ENCODE measurements at regions not wholly inside any gene's neighbourhood (a gene's known extent, or its start where the extent isn't known, plus 50 kb on each side); places are given as distances from the start of the nearest gene placed in this dataset.
A peak's percentile ranks its signal among the peaks of the same experiment; 100 is the strongest.

GRCh38 chr21:43364261-43364510, 62.7 kb downstream of the SIK1 start:
- TF ChIP-seq POLR2AphosphoS5 (IDR thresholded peaks at IDR 0.05) (no peak), POLR2A (IDR thresholded peaks at IDR 0.05) (no peak), CTCF (IDR thresholded peaks at IDR 0.05) (no peak), EP300 (IDR thresholded peaks at IDR 0.05) (no peak)
- Histone ChIP-seq H3K9me3 (no peaks in the 10 kb centered on the region), H3K4me3 (no peak overlapping the region), H3K36me3 (no peaks in the 10 kb centered on the region), H3K27me3 (peaks cover 15% of the 10 kb centered on the region), H3K27ac (no peak overlapping the region), H3K4me1 (peaks cover 0 to 17% (median 0%) of the 10 kb centered on the region in 3 donors)
- no CpG with 5 or more reads among the region's 7 CpGs for WGBS, 2 donors (ENCODE audit: low coverage in 1 of 2)
- ATAC-seq = no peak

- TF ChIP-seq POLR2AphosphoS5 (IDR thresholded peaks at IDR 0.05) (no peak), POLR2A (IDR thresholded peaks at IDR 0.05) (no peak), CTCF (IDR thresholded peaks at IDR 0.05) (no peak), EP300 (IDR thresholded peaks at IDR 0.05) (no peak)
- H3K4me3 ChIP-seq = no peak overlapping the region
- no peaks in the 10 kb centered on the region for H3K36me3 ChIP-seq
- no peaks in the 10 kb centered on the region for H3K9me3 ChIP-seq
- H3K4me1 ChIP-seq = peaks cover 0 to 17% (median 0%) of the 10 kb centered on the region in 3 donors
- 80 to 100% methylated on average over 1 to 2 of the region's 24 CpGs for WGBS, 2 donors (ENCODE audit: low coverage in 1 of 2)
- H3K27ac ChIP-seq = no peak overlapping the region
- H3K27me3 ChIP-seq = peaks cover 15% of the 10 kb centered on the region
- ATAC-seq = no peak
These were observed 63.2 kb downstream of the SIK1 start for GRCh38 chr21:43363506-43364260.

- Histone ChIP-seq H3K4me3 (no peak overlapping the region), H3K4me1 (peaks cover 0 to 17% (median 0%) of the 10 kb centered on the region in 3 donors), H3K36me3 (no peaks in the 10 kb centered on the region), H3K27ac (peak overlapping the region in 1 of 4 donors; percentile 78), H3K27me3 (peaks cover 15% of the 10 kb centered on the region), H3K9me3 (no peaks in the 10 kb centered on the region)
- TF ChIP-seq EP300 (IDR thresholded peaks at IDR 0.05) = no peak
- TF ChIP-seq CTCF (IDR thresholded peaks at IDR 0.05) = no peak
- TF ChIP-seq POLR2AphosphoS5 (IDR thresholded peaks at IDR 0.05) = no peak
- no peak for TF ChIP-seq POLR2A (IDR thresholded peaks at IDR 0.05)
- 91% methylated on average over 7 to 9 of the region's 13 CpGs for WGBS, 2 donors (ENCODE audit: low coverage in 1 of 2)
- ATAC-seq = no peak
These were observed 64.0 kb downstream of the SIK1 start for GRCh38 chr21:43362915-43363314.

- Histone ChIP-seq H3K27ac (peak overlapping the region in 3 of 4 donors; percentile 61 to 78 (median 70)), H3K4me3 (peak overlapping the region in 1 of 2 donors; percentile 30), H3K9me3 (no peaks in the 10 kb centered on the region), H3K36me3 (no peaks in the 10 kb centered on the region), H3K27me3 (peaks cover 15% of the 10 kb centered on the region), H3K4me1 (peaks cover 0 to 17% (median 0%) of the 10 kb centered on the region in 3 donors)
- ATAC-seq = peak; percentile 72
- WGBS, 2 donors (ENCODE audit: low coverage in 1 of 2) = 14 to 33% methylated on average over 4 to 5 of the region's 35 CpGs
- no peak for TF ChIP-seq POLR2A (IDR thresholded peaks at IDR 0.05)
- peak in 1 of 4 experiments; percentile 24 for TF ChIP-seq CTCF (IDR thresholded peaks at IDR 0.05)
- no peak for TF ChIP-seq EP300 (IDR thresholded peaks at IDR 0.05)
These were observed 64.6 kb downstream of the SIK1 start for GRCh38 chr21:43362321-43362791.
